Cerebellar cortex (tissue), 1 donor: ENCODE measurements at regions not wholly inside any gene's neighbourhood (a gene's known extent, or its start where the extent isn't known, plus 50 kb on each side); places are given as distances from the start of the nearest gene placed in this dataset.

ENCODE experiments used
- DNase-seq: peaks from one replicate; pipeline ENCODE4 v3.0.0-alpha.2; 2015; ENCODE audit warnings: low spot score

DNA sequence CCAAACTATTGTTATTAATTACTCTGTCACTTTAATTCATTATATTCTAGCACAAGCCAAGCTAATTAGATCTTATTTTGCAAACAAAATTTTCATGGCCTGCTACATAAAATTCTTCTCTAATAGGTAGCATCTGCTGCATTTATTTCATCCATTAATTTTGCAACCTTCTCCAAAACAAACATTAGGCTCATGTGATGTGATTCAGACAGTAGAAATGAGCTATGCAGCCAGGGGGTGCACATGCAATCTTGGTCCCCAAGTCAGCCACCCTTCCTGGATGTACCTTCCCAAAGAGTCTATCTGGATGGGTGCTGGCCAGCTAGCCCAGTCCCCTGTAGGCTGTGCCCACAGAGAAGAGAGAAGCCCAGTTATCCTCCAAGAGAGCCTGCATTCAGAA is 242.1 kb upstream of the OSR1 start:
- DNase-seq: no peak

DNA sequence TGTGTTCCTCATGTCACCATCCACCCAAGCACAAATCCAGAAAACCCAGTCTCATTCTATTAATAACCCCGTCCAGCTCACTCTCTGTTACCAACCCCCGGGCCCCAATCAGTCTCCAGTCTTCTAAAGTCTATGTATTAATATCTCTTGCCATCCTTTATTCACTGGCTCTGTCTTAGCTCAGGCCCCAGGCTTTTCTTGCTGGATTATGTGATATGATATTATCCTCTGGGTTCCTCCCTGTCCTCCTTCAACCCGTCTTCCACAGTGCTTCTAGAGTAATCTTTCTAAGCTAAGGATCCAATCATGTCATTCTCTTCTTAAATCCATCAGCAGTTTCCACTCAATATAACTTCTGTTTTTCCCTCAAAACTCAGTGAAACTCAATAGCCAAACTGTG is 240.5 kb upstream of the OSR1 start:
- DNase-seq: no peak

DNA sequence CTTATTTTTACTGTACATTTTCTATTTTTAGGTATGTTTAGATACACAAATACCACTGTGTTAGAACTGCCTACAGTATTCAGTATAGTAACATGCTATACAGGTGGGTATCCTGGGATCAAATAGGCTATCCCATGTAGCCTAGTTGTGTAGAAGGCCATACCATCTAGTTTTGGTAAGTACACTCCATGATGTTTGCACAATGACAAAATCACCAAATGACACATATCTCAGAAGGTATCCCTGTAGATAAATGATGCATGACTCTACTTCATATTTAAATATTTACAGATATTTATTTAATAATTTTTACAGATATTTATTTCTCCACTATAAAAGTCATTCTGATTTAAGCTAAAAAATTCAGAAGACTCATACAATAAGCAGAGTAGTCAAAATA is 233.8 kb upstream of the OSR1 start:
- DNase-seq: no peak

DNA sequence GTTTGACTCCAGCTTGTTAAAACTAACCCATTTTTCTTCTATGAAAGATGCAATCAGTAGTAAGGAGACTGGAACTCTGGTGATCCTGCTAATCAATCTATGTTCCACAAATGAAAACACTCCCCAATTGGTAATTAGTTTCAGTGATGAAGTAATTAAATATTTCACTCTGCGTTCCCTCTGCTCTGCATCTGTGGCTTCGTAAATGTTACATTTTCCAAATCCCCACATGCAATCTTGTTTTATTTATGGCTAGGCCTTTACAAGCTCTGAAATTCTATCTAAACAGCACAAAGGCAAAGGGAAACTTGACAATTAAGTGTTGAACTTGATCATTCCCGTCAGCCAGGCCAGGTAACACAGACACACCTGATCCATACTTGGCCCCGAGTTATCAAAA is 231.4 kb upstream of the OSR1 start:
- no peak for DNase-seq

DNA sequence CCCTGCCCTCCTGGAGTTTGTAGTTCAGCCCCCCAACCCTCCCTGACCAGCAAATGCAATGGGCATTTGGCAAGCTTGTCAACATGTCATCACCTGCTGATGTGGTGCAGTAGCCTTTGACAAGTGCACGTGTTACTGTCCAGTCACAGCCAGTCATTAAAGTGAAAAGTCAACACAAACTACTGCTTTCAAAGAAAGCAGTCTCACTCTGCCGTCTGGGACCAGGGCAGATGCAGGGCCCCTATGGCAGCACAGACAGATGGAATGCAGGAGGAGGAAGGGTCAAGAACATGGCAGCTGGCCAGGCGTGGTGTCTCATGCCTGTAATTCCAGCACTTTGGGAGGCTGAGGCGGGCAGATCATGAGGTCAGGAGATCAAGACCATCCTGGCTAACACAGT is 222.4 kb upstream of the OSR1 start:
- no peak for DNase-seq

DNA sequence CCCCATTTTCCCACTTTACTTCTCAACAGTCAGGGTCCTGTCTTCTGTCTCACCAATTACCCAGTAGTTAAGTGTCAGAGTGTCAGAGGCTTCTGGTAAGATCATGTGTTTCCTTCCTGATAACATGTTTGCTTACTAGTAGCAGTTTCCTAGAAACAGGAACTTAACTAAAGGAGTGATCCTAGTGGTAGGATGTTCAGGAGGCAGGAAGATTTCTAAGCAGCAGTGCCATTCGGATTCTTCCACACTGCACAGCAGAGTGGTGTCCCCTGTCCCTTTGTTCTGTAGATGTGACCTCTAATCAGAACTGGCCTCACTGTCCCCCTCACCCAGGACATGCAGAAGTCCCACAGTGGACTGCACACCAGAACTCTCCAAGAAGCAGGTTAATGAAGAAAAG is 221.8 kb upstream of the OSR1 start:
- no peak for DNase-seq

DNA sequence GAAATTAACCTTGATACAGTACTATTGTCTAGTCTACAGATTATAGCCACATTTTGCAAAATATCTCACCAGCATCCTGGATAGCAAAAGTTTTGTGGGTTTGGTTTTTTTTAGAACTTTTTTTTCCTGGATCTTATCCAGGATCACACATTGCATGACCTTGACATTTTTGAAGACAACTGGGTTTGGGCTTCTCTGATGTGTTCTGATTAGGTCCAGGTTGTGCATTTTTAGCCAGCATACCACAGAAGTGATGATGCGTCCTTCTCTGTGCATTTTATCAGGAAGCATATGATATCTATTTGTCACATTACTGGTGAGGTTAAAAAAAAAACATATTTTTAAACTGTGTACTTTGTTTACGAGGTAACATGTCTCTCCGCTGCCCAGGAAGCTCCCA is 221.0 kb upstream of the OSR1 start:
- DNase-seq: no peak

DNA sequence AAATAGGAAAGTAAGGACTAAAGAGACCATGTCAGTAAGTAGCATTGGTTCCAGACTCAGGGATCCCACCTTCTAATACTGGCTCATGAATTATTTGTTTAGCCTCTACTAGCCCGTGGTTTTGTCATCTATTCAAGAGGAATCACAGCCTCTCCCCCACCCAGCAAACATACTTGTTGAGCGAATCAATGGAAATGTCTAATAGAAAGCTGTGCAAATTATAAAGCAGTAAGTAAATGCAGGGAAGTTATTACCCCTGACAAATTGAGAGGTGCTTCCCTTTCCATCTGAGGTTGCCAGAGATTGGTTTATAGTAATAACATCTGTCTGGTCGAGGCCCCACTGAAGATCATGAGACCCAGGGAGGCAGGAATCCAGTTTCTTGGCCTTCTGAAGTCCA is 219.3 kb upstream of the OSR1 start:
- DNase-seq: no peak

DNA sequence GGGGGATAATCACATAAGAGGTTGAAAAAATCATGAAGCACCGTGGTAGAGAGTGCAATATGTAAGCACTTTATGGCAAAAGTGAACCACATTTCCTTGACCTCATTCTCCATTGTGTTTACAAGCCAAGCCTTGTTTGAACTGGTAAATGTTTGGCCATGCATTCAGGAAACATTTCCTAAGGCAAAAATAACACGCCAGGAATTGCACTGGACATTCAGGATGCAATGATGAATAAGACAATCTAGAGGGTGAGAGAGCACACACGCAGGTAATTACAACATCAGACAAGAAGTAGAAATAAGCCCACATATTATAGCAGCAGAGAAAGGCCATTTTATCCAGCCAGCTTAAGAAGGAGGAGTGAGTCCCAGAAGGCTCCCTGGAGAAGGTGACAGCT is 218.0 kb upstream of the OSR1 start:
- DNase-seq: no peak

DNA sequence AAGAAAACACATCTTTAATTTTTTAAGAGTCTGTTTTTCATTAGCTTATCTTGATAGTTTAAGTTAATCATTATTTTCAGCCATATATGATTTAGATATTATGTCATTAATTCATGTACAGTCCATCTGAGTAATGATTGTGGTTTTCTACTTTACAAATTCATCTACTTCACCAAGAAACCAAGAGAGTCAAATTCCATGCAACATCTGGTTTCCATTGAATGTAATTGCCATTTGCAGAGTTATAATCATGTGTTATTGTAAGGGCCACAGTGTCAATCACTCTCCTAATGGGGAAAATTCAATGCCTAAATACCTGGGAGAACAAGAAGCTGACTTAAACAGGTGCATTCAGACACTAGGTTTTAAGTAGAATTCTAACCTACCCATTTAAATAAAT is 217.2 kb upstream of the OSR1 start:
- DNase-seq: no peak

DNA sequence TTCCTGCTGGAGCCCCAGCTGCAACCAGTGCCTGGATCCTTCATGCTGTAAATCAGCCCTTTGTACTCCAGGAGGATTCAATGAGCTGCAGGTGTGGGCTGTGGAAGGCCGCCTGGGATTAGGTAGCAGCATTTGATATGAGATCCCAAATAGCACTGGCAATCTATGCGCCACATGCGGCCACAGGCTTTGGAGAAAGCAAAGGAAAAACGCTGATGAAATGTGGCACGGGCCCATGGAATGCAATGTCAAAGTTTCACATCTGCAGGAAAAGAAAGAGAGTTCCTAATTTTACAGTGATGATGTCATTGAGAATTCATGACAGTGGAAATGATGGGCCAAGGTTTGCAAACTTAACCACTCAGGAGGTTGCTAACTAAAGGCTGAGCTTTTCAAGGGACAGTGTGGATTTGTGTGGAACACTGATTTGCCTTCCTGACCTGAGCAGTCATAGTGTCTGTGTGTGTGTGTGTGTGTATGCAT is 216.4 kb upstream of the OSR1 start:
- DNase-seq: no peak

DNA sequence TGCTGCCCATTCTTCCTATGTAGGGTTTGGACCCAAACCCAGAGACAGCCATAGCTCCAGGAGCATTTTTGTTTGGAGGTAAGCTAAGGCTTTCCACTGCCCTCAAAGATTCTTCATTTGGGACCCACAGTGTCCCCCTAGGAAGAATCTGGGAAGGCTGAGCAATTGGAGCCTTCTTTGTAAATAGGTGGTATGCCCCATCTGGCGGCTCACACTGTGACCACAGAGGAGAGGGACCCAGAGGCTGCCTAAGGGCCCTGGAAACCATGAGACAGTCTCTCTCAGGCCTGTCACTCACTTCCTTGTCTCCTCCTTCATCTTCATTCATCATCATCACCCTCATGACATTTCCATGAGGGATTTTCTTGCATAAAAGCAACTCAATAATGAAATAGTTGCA is 215.4 kb upstream of the OSR1 start:
- DNase-seq: no peak

DNA sequence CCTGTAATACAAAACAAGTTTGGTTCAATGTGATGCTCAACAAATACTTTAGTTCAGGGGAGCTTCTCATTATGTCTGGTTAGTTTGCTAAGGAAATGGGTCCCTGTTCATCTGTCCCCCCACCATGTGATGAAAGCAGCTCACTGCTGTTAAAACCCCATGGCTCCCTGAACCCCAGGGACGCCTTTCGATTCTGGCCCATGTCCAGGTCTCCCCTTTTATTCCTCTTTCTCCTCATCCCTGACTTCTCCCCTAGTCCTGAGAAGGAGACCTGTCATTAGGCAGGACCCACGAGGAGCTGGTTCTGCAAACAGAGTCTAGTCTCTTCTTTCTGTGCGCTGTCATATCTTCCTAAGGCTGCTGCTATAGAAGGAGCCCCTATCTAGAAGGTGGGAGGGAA is 213.3 kb upstream of the OSR1 start:
- DNase-seq: no peak

DNA sequence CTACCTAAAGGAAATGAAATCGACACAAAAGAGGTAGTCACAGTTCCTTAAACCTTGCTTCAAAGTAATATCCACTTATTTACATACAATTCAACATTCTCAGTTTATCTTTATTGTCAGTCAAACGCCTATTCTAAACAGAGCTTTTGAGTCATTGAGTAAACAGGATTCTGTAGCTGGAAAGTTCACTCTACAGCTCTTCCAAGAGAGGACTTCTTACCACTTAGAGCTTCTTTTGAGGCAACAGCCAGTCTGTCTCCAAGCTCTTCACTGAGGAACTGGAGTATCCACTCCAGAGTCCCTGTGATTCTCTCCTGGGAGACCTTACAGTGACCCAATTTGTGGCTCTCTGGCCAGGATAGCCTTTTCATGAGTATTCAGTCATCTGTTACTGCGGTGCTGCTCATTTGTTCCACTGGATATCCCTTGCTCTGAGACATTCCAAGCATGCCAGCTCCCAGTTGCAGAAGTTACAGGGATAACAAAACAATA is 210.9 kb upstream of the OSR1 start:
- no peak for DNase-seq

DNA sequence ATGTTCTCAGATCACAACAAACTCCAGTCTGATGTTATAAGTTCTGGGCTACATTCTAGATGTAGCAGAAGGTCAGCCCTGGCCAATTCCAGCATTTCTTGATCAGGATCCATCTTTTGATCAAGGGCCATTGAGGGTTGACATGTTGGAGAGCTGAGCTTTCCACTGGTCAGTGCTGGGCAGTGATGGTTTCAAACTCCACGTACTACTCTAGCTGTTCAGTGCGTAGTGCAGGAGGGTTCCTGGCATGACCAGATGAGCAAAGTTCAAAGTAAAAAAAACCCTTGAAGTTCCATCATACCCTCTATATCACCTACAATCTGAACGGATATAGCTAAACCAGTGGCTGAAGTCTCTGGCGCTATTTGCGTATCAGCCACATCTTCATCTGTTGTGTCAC is 210.4 kb upstream of the OSR1 start:
- DNase-seq: no peak

DNA sequence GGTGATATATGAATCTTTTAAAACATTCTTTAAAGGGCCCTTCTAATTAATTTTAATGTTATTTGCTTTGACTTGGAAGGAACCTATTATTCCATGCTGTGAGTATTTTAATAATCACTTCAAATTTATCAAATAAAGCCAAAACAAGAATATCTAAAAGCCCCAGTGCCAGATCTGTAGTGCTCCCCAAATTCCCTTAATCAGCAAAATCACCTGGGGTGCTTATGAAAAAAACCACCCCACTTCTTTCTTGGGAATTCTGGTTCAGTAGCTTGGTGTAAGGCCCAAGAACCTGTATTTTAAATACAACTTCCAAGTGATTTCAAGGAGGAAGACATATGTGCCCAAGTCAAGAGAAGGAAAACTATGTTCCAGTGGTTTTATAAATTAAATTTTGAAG is 202.4 kb upstream of the OSR1 start:
- DNase-seq: no peak

DNA sequence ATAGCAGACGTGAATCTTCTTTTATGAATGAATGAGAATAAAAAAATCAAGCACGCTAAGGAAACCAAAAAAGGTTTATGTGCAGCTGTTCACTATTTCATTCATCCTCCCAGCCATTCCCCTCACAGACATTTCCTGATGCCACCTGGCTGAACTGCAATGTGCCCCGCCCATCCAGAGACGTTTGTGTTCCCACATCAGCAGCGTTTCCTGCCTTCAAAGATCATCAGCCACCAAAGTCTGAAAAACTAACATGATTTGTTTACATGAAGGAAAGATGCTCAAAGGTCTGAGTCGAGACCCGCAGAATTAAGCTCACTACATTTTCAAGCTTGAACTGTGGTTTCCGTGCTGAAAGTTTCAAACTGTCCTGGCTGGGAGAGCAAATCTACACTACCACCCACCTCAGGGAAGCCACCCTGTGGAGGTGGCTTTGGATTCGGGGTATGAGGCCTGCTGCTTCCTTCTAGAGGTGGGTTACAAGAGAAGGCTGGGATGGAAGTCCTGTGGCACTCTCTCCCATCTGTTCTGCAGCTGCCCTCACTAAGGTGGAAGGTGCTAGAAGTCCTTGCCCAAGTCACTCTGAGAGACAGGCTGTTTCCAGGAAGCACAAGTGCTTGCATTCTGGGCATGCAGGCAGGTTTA is 201.3 kb upstream of the OSR1 start:
- DNase-seq: no peak

DNA sequence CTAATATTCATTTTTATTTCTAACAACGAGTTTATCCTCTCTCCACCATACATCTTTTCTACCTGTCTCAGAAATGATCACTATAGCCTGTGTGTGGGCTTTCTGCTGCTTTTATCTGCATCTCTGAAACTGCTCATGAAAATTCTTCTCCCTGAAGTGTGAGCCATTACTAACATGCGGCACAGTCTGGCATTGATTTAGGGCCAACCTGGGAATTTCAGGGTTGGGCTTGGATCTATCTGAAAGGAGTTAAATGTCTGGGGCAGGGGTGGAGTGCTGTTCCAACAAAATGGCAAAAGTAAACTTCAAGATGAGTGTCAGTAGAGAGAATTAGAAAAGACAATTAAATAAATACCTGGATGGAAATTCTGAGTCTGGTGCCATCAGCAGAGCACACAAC is 198.2 kb upstream of the OSR1 start:
- DNase-seq: no peak

DNA sequence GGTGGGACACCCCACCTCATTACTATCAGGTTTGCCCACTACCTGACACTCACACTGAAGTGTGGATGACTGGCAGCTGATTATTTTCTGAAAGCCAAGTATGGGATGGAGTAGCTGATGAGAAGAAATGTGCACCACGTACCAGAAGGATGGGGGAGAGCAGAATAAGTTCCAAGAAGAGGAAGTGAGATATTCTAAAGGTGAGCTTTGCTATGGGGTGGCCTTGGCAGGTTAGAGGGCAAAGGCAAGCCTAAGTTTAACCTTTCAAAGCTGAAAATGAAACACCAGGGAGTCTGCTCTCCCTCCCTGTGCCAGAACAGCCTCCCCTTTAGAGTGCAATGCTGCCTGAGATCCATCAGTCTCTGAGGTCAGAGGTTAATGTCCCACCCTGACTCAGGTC is 196.1 kb upstream of the OSR1 start:
- no peak for DNase-seq

DNA sequence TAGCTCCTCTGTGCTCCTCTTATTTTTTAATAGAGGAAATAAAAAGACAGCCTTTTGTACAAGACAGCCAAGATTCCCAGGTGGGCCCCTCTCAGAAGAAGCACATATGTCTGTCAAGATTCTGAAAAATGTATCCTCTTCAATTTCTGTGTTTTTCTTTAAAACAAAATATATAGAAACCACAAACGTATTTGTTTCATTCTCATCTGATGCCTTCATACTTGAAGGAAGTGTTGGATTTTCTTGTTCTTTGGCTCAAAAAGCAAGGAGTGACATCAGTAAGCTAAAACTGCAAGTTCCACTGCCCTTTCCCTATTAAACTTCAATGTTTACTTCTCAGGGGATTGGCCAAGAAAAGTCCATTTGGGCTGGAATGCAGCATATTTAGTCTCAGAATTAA is 193.8 kb upstream of the OSR1 start:
- no peak for DNase-seq

DNA sequence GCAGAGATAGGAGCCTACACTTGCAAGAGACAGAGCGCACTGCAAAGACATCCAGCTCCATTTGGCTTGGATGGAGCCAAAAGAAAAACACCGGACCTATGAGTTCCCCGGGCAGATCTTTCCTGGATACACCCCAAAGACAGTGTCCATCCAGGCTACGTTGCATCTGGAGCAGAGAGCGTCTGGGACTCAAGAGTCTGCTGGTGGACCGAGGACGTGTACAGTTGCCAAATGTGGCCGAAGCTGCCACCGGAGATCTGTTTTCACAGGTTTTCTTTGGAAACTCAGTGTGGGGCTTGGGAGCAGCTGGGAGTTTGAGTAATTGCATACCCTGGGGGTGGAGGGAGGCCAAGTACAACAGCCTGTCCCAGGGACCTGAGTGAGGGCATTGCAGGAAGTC is 192.3 kb upstream of the OSR1 start:
- DNase-seq: no peak

DNA sequence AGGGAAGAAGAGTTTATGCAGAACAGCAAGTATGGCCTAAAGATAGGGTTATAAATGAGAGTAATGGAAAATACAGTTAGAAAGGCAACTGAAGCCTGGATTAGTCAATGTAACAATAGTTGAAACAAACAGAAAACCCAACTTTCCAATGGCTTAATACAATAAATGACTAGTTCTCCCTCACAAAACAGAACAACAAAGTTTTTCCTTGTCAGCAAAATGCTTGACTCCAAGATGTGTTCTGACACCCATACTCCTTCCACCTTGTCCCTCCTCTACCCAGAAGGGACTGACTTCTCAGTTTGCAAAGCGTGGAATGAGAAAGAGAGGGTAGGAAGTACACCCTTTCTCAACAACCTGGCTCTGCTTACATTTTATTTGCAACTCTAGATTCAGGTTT is 191.4 kb upstream of the OSR1 start:
- no peak for DNase-seq

DNA sequence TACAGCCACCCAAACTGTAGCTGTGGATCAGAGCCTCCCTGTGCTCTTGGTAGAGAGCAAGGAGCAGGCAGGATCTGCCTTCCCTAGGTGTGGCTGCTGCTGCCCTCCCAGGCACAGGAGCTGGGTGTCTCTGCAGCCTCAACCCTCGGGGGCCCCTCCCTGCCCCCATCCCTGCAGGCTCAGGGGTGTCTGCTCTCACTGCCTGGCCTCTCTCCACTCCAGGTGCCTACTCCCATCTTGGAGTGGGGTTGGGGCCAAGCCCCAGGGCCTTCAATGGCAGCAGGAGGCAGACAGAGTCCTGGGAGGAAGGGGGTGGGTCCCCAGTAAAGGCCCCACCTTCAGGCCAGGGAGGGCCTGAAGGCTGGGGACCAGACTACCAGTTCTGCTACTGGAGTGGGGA is 189.7 kb upstream of the OSR1 start:
- no peak for DNase-seq

DNA sequence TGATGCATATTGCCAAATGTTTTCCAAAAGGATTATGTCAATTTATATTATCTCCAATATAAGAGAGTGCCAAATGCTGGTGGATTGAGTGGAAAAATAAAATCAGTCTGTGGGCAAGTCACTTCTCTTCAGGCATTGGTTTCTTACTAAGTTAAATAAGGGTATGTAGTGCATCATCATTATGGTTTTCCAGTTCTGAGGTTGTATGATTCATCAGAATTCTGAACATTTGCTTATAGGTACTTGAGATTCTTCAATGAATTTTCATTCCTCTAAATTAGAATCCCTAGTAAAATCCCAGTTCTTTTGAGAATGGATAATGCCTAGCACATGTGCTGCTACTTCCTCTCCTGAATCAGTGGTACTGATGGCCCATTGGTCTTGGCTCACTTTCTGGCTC is 188.9 kb upstream of the OSR1 start:
- DNase-seq: no peak

DNA sequence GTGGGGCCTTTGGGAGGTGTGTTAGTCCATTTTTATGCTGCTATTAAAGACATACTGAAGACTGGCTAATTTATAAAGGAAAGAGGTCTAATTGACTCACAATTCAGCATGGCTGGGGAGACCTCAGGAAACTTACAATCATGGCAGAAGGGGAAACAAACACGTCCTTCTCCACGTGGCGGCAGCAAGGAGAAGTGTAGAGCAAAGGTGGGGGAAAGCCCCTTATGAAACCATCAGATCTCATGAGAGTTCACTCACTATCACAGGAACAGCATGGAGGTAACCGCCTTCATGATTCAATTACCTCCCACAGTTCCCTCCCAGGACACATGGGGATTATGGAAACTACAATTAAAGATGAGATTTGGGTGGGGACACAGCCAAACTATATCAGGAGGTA is 187.1 kb upstream of the OSR1 start:
- DNase-seq: no peak
